ENCODE measurements at regions not wholly inside any gene's neighbourhood (a gene's known extent, or its start where the extent isn't known, plus 50 kb on each side); places are given as distances from the start of the nearest gene placed in this dataset.

- DNase-seq = no peak
Observed at GRCh38 chr6:147621263-147621662, 112.8 kb downstream of the SAMD5 start.

- DNase-seq = no peak
Observed at GRCh38 chr6:147621961-147622360, 113.5 kb downstream of the SAMD5 start.

GRCh38 chr6:147624946-147625515 is 116.5 kb downstream of the SAMD5 start:
- no peak for DNase-seq

- DNase-seq = no peak
Observed at GRCh38 chr6:147625946-147626345, 117.5 kb downstream of the SAMD5 start.

GRCh38 chr6:147627411-147627810 is 118.9 kb downstream of the SAMD5 start:
- DNase-seq = no peak

- DNase-seq = no peak
Observed at GRCh38 chr6:147633191-147633590, 124.7 kb downstream of the SAMD5 start.

- DNase-seq = no peak
Observed at GRCh38 chr6:147637620-147638195, 129.2 kb downstream of the SAMD5 start.

GRCh38 chr6:147639279-147639678 is 130.8 kb downstream of the SAMD5 start:
- DNase-seq = no peak

GRCh38 chr6:147640606-147641005 is 132.1 kb downstream of the SAMD5 start:
- DNase-seq = no peak

- no peak for DNase-seq
Observed at GRCh38 chr6:147641511-147641910, 133.0 kb downstream of the SAMD5 start.

GRCh38 chr6:147642458-147642857 is 134.0 kb downstream of the SAMD5 start:
- DNase-seq = no peak

- no peak for DNase-seq
Observed at GRCh38 chr6:147643341-147644200, 135.1 kb downstream of the SAMD5 start.

GRCh38 chr6:147648916-147649315 is 140.4 kb downstream of the SAMD5 start:
- no peak for DNase-seq

GRCh38 chr6:147651249-147652063 is 143.0 kb downstream of the SAMD5 start:
- DNase-seq = no peak

- no peak for DNase-seq
Observed at GRCh38 chr6:147653631-147654030, 145.1 kb downstream of the SAMD5 start.

GRCh38 chr6:147654103-147654845 is 145.8 kb downstream of the SAMD5 start:
- no peak for DNase-seq

- DNase-seq = no peak
Observed at GRCh38 chr6:147660334-147661311, 152.1 kb downstream of the SAMD5 start.

- DNase-seq = no peak
Observed at GRCh38 chr6:147662646-147663045, 154.2 kb downstream of the SAMD5 start.

GRCh38 chr6:147664092-147664491 is 155.6 kb downstream of the SAMD5 start:
- DNase-seq = no peak

GRCh38 chr6:147666255-147666654 is 157.8 kb downstream of the SAMD5 start:
- DNase-seq = no peak

GRCh38 chr6:147667082-147667481 is 158.6 kb downstream of the SAMD5 start:
- no peak for DNase-seq
